ENCODE measurements at regions not wholly inside any gene's neighbourhood (a gene's known extent, or its start where the extent isn't known, plus 50 kb on each side); places are given as distances from the start of the nearest gene placed in this dataset.

GRCh38 chr12:43004141-43004540 lies 414.6 kb upstream of the PRICKLE1 start:
- Histone ChIP-seq H3K27ac (ENCODE audit: low read length) (no peak overlapping the region), H3K9me2 (ENCODE audit: insufficient read depth, low read length) (no peaks in the 10 kb centered on the region), H4K20me1 (ENCODE audit: insufficient read depth) (no peaks in the 10 kb centered on the region), H3K36me3 (ENCODE audit: insufficient read depth, low read length) (no peaks in the 10 kb centered on the region), H2AFZ (ENCODE audit: low read depth, low read length) (no peak overlapping the region), H3K9ac (ENCODE audit: low read length) (no peak overlapping the region), H3K79me2 (replicated peaks; ENCODE audit: insufficient read depth, low read length) (no peaks in the 10 kb centered on the region), H3K4me2 (ENCODE audit: low read length) (no peak overlapping the region), H3K4me3 (ENCODE audit: low read length) (no peak overlapping the region), H3K27me3 (ENCODE audit: insufficient read depth, low read depth, low read length) (no peaks in the 10 kb centered on the region), H3F3A (ENCODE audit: insufficient read depth, low read length, poor library complexity, severe bottlenecking) (peaks cover 4% of the 10 kb centered on the region), H3K9me3 (ENCODE audit: low read length) (no peaks in the 10 kb centered on the region)
- TF ChIP-seq POLR2AphosphoS5 (IDR thresholded peaks at IDR 0.05) = no peak
- TF ChIP-seq SMC3 (conservative IDR thresholded peaks at IDR 0.05; ENCODE audit: poor library complexity) = no peak
- no peak for TF ChIP-seq RAD21 (conservative IDR thresholded peaks at IDR 0.05)
- no peak for TF ChIP-seq CTCF (IDR thresholded peaks at IDR 0.05; ENCODE audit: poor library complexity, severe bottlenecking)
- no peak for TF ChIP-seq EP300 (conservative IDR thresholded peaks at IDR 0.05; ENCODE audit: poor library complexity, severe bottlenecking)
- TF ChIP-seq REST (IDR thresholded peaks at IDR 0.05; ENCODE audit: borderline replicate concordance) = no peak
- TF ChIP-seq MXI1 (conservative IDR thresholded peaks at IDR 0.05; ENCODE audit: poor library complexity, severe bottlenecking) = no peak
- no peak for TF ChIP-seq TAF1 (IDR thresholded peaks at IDR 0.05; ENCODE audit: low read depth)
- no peak for TF ChIP-seq EZH2 (IDR thresholded peaks at IDR 0.05; ENCODE audit: borderline replicate concordance, insufficient read depth, low read length, poor library complexity, severe bottlenecking)

GRCh38 chr12:42996869-42997431 lies 407.4 kb upstream of the PRICKLE1 start:
- no peak overlapping the region for H3K27ac ChIP-seq (ENCODE audit: low read length)
- H3K4me2 ChIP-seq (ENCODE audit: low read length) = no peak overlapping the region
- H4K20me1 ChIP-seq (ENCODE audit: insufficient read depth) = no peaks in the 10 kb centered on the region
- H3K9me2 ChIP-seq (ENCODE audit: insufficient read depth, low read length) = no peaks in the 10 kb centered on the region
- TF ChIP-seq REST (IDR thresholded peaks at IDR 0.05; ENCODE audit: borderline replicate concordance) (no peak), TAF1 (IDR thresholded peaks at IDR 0.05; ENCODE audit: low read depth) (no peak), EZH2 (IDR thresholded peaks at IDR 0.05; ENCODE audit: borderline replicate concordance, insufficient read depth, low read length, poor library complexity, severe bottlenecking) (no peak), CTCF (IDR thresholded peaks at IDR 0.05; ENCODE audit: poor library complexity, severe bottlenecking) (no peak), EP300 (conservative IDR thresholded peaks at IDR 0.05; ENCODE audit: poor library complexity, severe bottlenecking) (no peak), SMC3 (conservative IDR thresholded peaks at IDR 0.05; ENCODE audit: poor library complexity) (no peak), POLR2AphosphoS5 (IDR thresholded peaks at IDR 0.05) (no peak), MXI1 (conservative IDR thresholded peaks at IDR 0.05; ENCODE audit: poor library complexity, severe bottlenecking) (no peak), RAD21 (conservative IDR thresholded peaks at IDR 0.05) (no peak)
- no peak overlapping the region for H3K9ac ChIP-seq (ENCODE audit: low read length)
- H3K79me2 ChIP-seq (replicated peaks; ENCODE audit: insufficient read depth, low read length) = no peaks in the 10 kb centered on the region
- no peak overlapping the region for H2AFZ ChIP-seq (ENCODE audit: low read depth, low read length)
- no peaks in the 10 kb centered on the region for H3F3A ChIP-seq (ENCODE audit: insufficient read depth, low read length, poor library complexity, severe bottlenecking)
- H3K27me3 ChIP-seq (ENCODE audit: insufficient read depth, low read depth, low read length) = no peaks in the 10 kb centered on the region
- H3K9me3 ChIP-seq (ENCODE audit: low read length) = no peaks in the 10 kb centered on the region
- no peak overlapping the region for H3K4me3 ChIP-seq (ENCODE audit: low read length)
- no peaks in the 10 kb centered on the region for H3K36me3 ChIP-seq (ENCODE audit: insufficient read depth, low read length)
